Liver (tissue), 7 donors: ENCODE measurements at regions not wholly inside any gene's neighbourhood (a gene's known extent, or its start where the extent isn't known, plus 50 kb on each side); places are given as distances from the start of the nearest gene placed in this dataset.

Experiments
- DNase-seq: peaks from one replicate; pipeline ENCODE4 v3.0.0-alpha.2; 2017; ENCODE audit warnings: low spot score
- H3K27ac ChIP-seq, 2 donors: one replicate each; pipeline ENCODE4 v1.7.0; 2013; ENCODE audit warnings: inconsistent platforms in 2 of 2, low read length in 2 of 2, control low read depth in 1 of 2, low read depth in 1 of 2, mild to moderate bottlenecking in 1 of 2
- H3K27me3 ChIP-seq, 4 donors: one replicate each; pipeline versions ENCODE4 v1.6.1 to v1.7.0; 2013; ENCODE audit warnings: low read length in 3 of 4, inconsistent platforms in 1 of 4, mild to moderate bottlenecking in 1 of 4, moderate library complexity in 1 of 4; ENCODE audit not compliant: control insufficient read depth in 4 of 4, insufficient read depth in 4 of 4
- H3K36me3 ChIP-seq, 4 donors: one replicate each; pipeline versions ENCODE4 v1.6.1 to v1.7.0; 2013; ENCODE audit warnings: low read length in 3 of 4, mild to moderate bottlenecking in 3 of 4, low read depth in 1 of 4, moderate library complexity in 1 of 4; ENCODE audit not compliant: control insufficient read depth in 4 of 4, insufficient read depth in 3 of 4
- H3K4me1 ChIP-seq, 4 donors: one replicate each; pipeline versions ENCODE4 v1.6.1 to v1.7.0; 2013; ENCODE audit warnings: low read length in 3 of 4, mild to moderate bottlenecking in 3 of 4, moderate library complexity in 1 of 4; ENCODE audit not compliant: control insufficient read depth in 4 of 4, insufficient read depth in 4 of 4
- H3K4me3 ChIP-seq, 3 donors: one replicate each; pipeline versions ENCODE4 v1.6.1 to v1.7.0; 2013; ENCODE audit warnings: low read length in 3 of 3, control low read depth in 1 of 3, low read depth in 1 of 3, mild to moderate bottlenecking in 1 of 3
- H3K9ac ChIP-seq, 2 donors: one replicate each; pipeline ENCODE4 v1.7.0; 2013; ENCODE audit warnings: low read length in 2 of 2, mild to moderate bottlenecking in 2 of 2, moderate library complexity in 2 of 2, control low read depth in 1 of 2, low read depth in 1 of 2
- H3K9me3 ChIP-seq, 4 donors: one replicate each; pipeline versions ENCODE4 v1.6.1 to v1.7.0; 2013; ENCODE audit warnings: low read length in 3 of 4; ENCODE audit not compliant: control insufficient read depth in 4 of 4
- ATF3 ChIP-seq: IDR thresholded peaks from 2 replicates; pipeline ENCODE4 v1.6.1; 2016; ENCODE audit warnings: antibody characterized with exemption
- EGR1 ChIP-seq, 2 donors: IDR thresholded peaks; 2 replicates each; pipeline ENCODE4 v1.6.1; 2016 to 2018; ENCODE audit warnings: antibody characterized with exemption in 2 of 2, low read depth in 2 of 2
- FOXA1 ChIP-seq: IDR thresholded peaks from 2 replicates; pipeline ENCODE4 v1.6.1; 2016; ENCODE audit warnings: antibody characterized with exemption
- FOXA2 ChIP-seq: IDR thresholded peaks from 2 replicates; pipeline ENCODE4 v1.6.1; 2016; ENCODE audit warnings: antibody characterized with exemption
- GABPA ChIP-seq, 2 donors: IDR thresholded peaks in 1 of 2; conservative IDR thresholded peaks in 1 of 2; 2 replicates each; pipeline ENCODE4 v1.6.1; 2016; ENCODE audit warnings: antibody characterized with exemption in 2 of 2, mild to moderate bottlenecking in 1 of 2, moderate library complexity in 1 of 2
- HNF4A ChIP-seq, 2 donors: conservative IDR thresholded peaks; 2 replicates each; pipeline ENCODE4 v1.6.1; 2016; ENCODE audit warnings: antibody characterized with exemption in 2 of 2, mild to moderate bottlenecking in 2 of 2
- HNF4G ChIP-seq: IDR thresholded peaks from 2 replicates; pipeline ENCODE4 v1.6.1; 2016; ENCODE audit warnings: antibody characterized with exemption
- JUND ChIP-seq, 2 donors: IDR thresholded peaks; 2 replicates each; pipeline ENCODE4 v1.6.1; 2016; ENCODE audit warnings: antibody characterized with exemption in 2 of 2
- NR2F2 ChIP-seq: IDR thresholded peaks from 2 replicates; pipeline ENCODE4 v1.6.1; 2016; ENCODE audit warnings: antibody characterized with exemption
- RAD21 ChIP-seq, 2 donors: IDR thresholded peaks; 2 replicates each; pipeline ENCODE4 v1.6.1; 2016; ENCODE audit warnings: antibody characterized with exemption in 2 of 2, mild to moderate bottlenecking in 2 of 2
- RXRA ChIP-seq, 2 donors: IDR thresholded peaks; 2 replicates each; pipeline ENCODE4 v1.6.1; 2017 to 2018; ENCODE audit warnings: antibody characterized with exemption in 2 of 2, mild to moderate bottlenecking in 1 of 2
- SP1 ChIP-seq: IDR thresholded peaks from 2 replicates; pipeline ENCODE4 v1.6.1; 2018; ENCODE audit warnings: antibody characterized with exemption, mild to moderate bottlenecking
- YY1 ChIP-seq: IDR thresholded peaks from 2 replicates; pipeline ENCODE4 v1.6.1; 2016; ENCODE audit warnings: antibody characterized with exemption, mild to moderate bottlenecking
- ZBTB33 ChIP-seq: IDR thresholded peaks from 2 replicates; pipeline ENCODE4 v1.6.1; 2016; ENCODE audit warnings: antibody characterized with exemption
- WGBS: extraction: QIAGEN DNeasy Blood & Tissue Kit; methylation state at CpG from one replicate; pipeline ENCODE4 v1.1.7; 2013; 5-methylcytosine and 5-hydroxymethylcytosine counted together
- TF ChIP-seq, protein P1 (sequence below): IDR thresholded peaks from 2 replicates; pipeline ENCODE4 v1.6.1; 2016; ENCODE audit warnings: antibody characterized with exemption
- donor health status: healthy.
- donor health status: healthy.
- donor health status: healthy.
- donor health status: healthy.

- TF ChIP-seq ZBTB33, result no peak
- TF ChIP-seq, protein P1, sequence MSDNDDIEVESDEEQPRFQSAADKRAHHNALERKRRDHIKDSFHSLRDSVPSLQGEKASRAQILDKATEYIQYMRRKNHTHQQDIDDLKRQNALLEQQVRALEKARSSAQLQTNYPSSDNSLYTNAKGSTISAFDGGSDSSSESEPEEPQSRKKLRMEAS, result no peak
- TF ChIP-seq GABPA (IDR thresholded peaks at IDR 0.05 in 1 of 2, conservative IDR thresholded peaks at IDR 0.05 in 1 of 2), result no peak
These were observed 89.0 kb downstream of the NCOR2 start (continued) for GRCh38 chr12:124478416-124478815.

DNA sequence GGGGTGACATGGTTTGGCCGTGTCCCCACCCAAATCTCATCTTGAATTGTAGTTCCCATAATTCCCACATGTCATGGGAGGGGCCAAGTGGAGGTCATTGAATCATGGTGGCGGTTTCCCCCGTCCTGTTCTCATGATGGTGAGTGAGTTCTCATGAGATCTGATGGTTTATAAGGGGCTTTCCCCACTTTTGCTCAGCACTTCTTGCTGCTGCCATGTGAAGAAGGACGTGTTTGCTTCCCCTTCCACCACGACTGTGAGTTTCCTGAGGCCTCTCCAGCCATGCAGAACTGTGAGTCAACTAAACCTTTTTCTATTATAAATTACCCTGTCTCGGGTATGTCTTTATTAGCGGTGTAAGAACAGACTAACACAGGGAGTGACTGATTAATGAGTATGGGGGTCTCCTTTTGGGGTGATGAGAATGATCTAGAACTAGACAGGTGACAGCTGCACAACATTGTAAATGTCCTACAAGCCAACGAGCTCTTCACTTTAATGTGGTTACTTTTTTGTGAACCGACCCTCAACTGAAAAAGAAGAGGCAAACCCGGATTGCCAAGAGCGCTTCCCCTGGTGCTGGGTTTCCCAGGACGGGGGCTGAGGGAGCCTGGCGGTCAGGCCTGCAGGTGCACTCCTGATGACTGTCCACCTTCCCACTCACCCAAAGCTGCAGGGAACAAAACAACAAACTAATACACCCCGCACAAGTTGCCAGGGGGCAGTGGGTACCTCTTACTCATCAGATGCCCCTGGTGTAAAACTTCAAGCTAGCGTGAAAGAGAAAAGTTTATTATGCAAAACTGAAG, 90.1 kb downstream of the NCOR2 start:
- H3K9me3 ChIP-seq, result peaks cover 0 to 2% (median 0%) of the 10 kb centered on the region in 4 donors
- peaks cover 2 to 31% (median 19%) of the 10 kb centered on the region in 4 donors for H3K36me3 ChIP-seq
- no peak overlapping the region for H3K9ac ChIP-seq
- no peaks in the 10 kb centered on the region for H3K27me3 ChIP-seq
- H3K4me3 ChIP-seq, result no peak overlapping the region
- H3K4me1 ChIP-seq, result peaks cover 0 to 14% (median 5%) of the 10 kb centered on the region in 4 donors
- WGBS, result 88% methylated on average over 15 of the region's 15 CpGs
- H3K27ac ChIP-seq, result no peak overlapping the region
- DNase-seq, result no peak
- TF ChIP-seq HNF4G, result no peak
- no peak for TF ChIP-seq JUND (IDR thresholded peaks at IDR 0.05)
- TF ChIP-seq GABPA (IDR thresholded peaks at IDR 0.05 in 1 of 2, conservative IDR thresholded peaks at IDR 0.05 in 1 of 2), result no peak
- no peak for TF ChIP-seq FOXA1
- no peak for TF ChIP-seq YY1
- no peak for TF ChIP-seq HNF4A (conservative IDR thresholded peaks at IDR 0.05)
- TF ChIP-seq ATF3, result no peak
- TF ChIP-seq RXRA (IDR thresholded peaks at IDR 0.05), result no peak
- no peak for TF ChIP-seq EGR1 (IDR thresholded peaks at IDR 0.05; ENCODE audit: low read depth in 2 of 2)
- TF ChIP-seq SP1, result no peak
- no peak for TF ChIP-seq FOXA2
- TF ChIP-seq NR2F2, result no peak

DNA sequence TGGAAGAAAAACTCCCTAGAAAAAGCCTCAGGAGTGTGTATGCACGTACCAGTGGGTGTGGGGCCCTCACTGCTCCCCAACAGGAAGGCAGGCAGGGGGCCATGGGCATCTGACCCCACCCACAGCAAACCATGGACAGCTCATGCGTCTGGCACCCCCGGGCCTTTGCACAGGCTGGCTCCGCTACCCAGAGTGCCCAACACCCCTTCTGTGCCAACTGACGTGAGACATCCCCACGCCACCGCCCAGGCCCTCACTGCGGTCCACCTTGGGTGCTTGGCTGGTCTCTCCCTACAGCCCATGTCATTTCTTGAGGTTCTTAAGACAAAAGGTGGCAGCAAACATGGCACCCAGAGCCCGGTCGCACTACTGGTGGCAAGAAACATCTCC, 91.4 kb downstream of the NCOR2 start:
- Histone ChIP-seq H3K27me3 (no peaks in the 10 kb centered on the region), H3K4me3 (no peak overlapping the region), H3K9me3 (peaks cover 0 to 2% (median 0%) of the 10 kb centered on the region in 4 donors), H3K27ac (no peak overlapping the region), H3K36me3 (peaks cover 2 to 43% (median 23%) of the 10 kb centered on the region in 4 donors), H3K4me1 (peaks cover 0 to 7% (median 5%) of the 10 kb centered on the region in 4 donors), H3K9ac (no peak overlapping the region)
- no peak for TF ChIP-seq RAD21 (IDR thresholded peaks at IDR 0.05)
- TF ChIP-seq EGR1 (IDR thresholded peaks at IDR 0.05; ENCODE audit: low read depth in 2 of 2), result no peak
- TF ChIP-seq GABPA (IDR thresholded peaks at IDR 0.05 in 1 of 2, conservative IDR thresholded peaks at IDR 0.05 in 1 of 2), result no peak
- TF ChIP-seq FOXA2, result no peak
- no peak for TF ChIP-seq HNF4A (conservative IDR thresholded peaks at IDR 0.05)
- no peak for TF ChIP-seq ZBTB33
- no peak for DNase-seq
- WGBS, result 97% methylated on average over 10 of the region's 10 CpGs
